ENCODE measurements at regions not wholly inside any gene's neighbourhood (a gene's known extent, or its start where the extent isn't known, plus 50 kb on each side); places are given as distances from the start of the nearest gene placed in this dataset.

- POLR2A ChIA-PET = no interaction called here
- H3K4me1 Mint-ChIP-seq (ENCODE audit: low read depth) = no peaks in the 10 kb centered on the region
- DNase-seq = no peak
- H3K36me3 ChIP-seq (ENCODE audit: insufficient read depth, low read length) = no peaks in the 10 kb centered on the region
- no peak for ATAC-seq (ENCODE audit: poor library complexity)
- CTCF ChIA-PET = interaction anchor here (1.2 kb wide), 1 partner anchor 8 kb away, joined by 3 read pairs; no protein-coding TSS in a partner anchor
- H3K27ac ChIP-seq (ENCODE audit: low read depth in 1 of 2, low read length in 2 of 2) = no peak overlapping the region
- H3K4me1 ChIP-seq (ENCODE audit: insufficient read depth, low read length) = no peaks in the 10 kb centered on the region
- no peaks in the 10 kb centered on the region for H3K27me3 ChIP-seq (ENCODE audit: control insufficient read depth in 1 of 2, insufficient read depth in 2 of 2, low read length in 2 of 2)
- intact Hi-C loops (cut with DNase I, micrococcal nuclease) = no loop called here
- H3K4me3 Mint-ChIP-seq = no peak overlapping the region
- no peaks in the 10 kb centered on the region for H3K9me3 ChIP-seq (ENCODE audit: control insufficient read depth in 1 of 2, insufficient read depth in 1 of 2, low read length in 2 of 2)
- peaks cover 4% of the 10 kb centered on the region for H3K9me3 Mint-ChIP-seq
- no peak overlapping the region for H3K4me3 ChIP-seq (ENCODE audit: low read length)
- H3K36me3 Mint-ChIP-seq (ENCODE audit: low read depth) = no peaks in the 10 kb centered on the region
- H3K27ac Mint-ChIP-seq = no peak overlapping the region
- no peak for TF ChIP-seq CTCF (IDR thresholded peaks at IDR 0.05)
- no peaks in the 10 kb centered on the region for H3K27me3 Mint-ChIP-seq
Observed at GRCh38 chrX:69379412-69379811, 124.7 kb upstream of the NALF2 start.

DNA sequence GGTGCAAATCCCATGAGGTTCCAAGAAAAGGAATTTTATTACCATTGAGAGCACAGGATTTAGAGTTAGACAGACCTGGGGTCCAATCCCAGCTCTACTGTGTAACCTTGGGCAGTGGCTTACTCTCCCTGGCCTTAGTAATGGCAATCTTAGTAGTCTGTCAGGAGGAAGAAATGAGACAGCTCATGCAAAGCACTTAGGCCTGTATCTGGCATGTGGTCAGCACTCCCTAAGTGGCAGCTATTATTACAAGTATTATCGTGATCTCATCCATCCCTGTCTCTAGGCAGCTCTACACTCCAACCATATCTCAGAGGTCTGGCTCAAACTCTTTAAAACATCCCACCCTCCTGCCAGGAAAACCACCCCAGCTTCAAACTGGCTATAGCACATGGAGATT lies 129.6 kb upstream of the NALF2 start:
- Mint-ChIP-seq H3K9me3 (peaks cover 4% of the 10 kb centered on the region), H3K27me3 (no peaks in the 10 kb centered on the region), H3K27ac (no peak overlapping the region), H3K36me3 (ENCODE audit: low read depth) (no peaks in the 10 kb centered on the region), H3K4me1 (ENCODE audit: low read depth) (no peaks in the 10 kb centered on the region), H3K4me3 (no peak overlapping the region)
- no peaks in the 10 kb centered on the region for H3K36me3 ChIP-seq (ENCODE audit: insufficient read depth, low read length)
- ChIA-PET POLR2A (no interaction called here), CTCF (no interaction called here)
- ATAC-seq (ENCODE audit: poor library complexity) (no peak), DNase-seq (no peak)
- no peak for TF ChIP-seq CTCF (IDR thresholded peaks at IDR 0.05)
- no peaks in the 10 kb centered on the region for H3K4me1 ChIP-seq (ENCODE audit: insufficient read depth, low read length)
- no peak overlapping the region for H3K4me3 ChIP-seq (ENCODE audit: low read length)
- H3K9me3 ChIP-seq (ENCODE audit: control insufficient read depth in 1 of 2, insufficient read depth in 1 of 2, low read length in 2 of 2) = no peaks in the 10 kb centered on the region
- no peaks in the 10 kb centered on the region for H3K27me3 ChIP-seq (ENCODE audit: control insufficient read depth in 1 of 2, insufficient read depth in 2 of 2, low read length in 2 of 2)
- H3K27ac ChIP-seq (ENCODE audit: low read depth in 1 of 2, low read length in 2 of 2) = no peak overlapping the region
- intact Hi-C loops (cut with DNase I, micrococcal nuclease) = no loop called here

GRCh38 chrX:69372435-69372834 lies 131.7 kb upstream of the NALF2 start:
- Histone ChIP-seq H3K4me1 (ENCODE audit: insufficient read depth, low read length) (no peaks in the 10 kb centered on the region), H3K9me3 (ENCODE audit: control insufficient read depth in 1 of 2, insufficient read depth in 1 of 2, low read length in 2 of 2) (no peaks in the 10 kb centered on the region), H3K4me3 (ENCODE audit: low read length) (no peak overlapping the region), H3K27ac (ENCODE audit: low read depth in 1 of 2, low read length in 2 of 2) (no peak overlapping the region), H3K36me3 (ENCODE audit: insufficient read depth, low read length) (no peaks in the 10 kb centered on the region), H3K27me3 (ENCODE audit: control insufficient read depth in 1 of 2, insufficient read depth in 2 of 2, low read length in 2 of 2) (no peaks in the 10 kb centered on the region)
- Mint-ChIP-seq H3K36me3 (ENCODE audit: low read depth) (no peaks in the 10 kb centered on the region), H3K27ac (no peak overlapping the region), H3K4me3 (no peak overlapping the region), H3K4me1 (ENCODE audit: low read depth) (no peaks in the 10 kb centered on the region), H3K27me3 (no peaks in the 10 kb centered on the region), H3K9me3 (peaks cover 4% of the 10 kb centered on the region)
- DNase-seq (no peak), ATAC-seq (ENCODE audit: poor library complexity) (no peak)
- intact Hi-C loops (cut with DNase I, micrococcal nuclease) = no loop called here
- ChIA-PET POLR2A (no interaction called here), CTCF (no interaction called here)
- no peak for TF ChIP-seq CTCF (IDR thresholded peaks at IDR 0.05)
